ENCODE measurements at regions not wholly inside any gene's neighbourhood (a gene's known extent, or its start where the extent isn't known, plus 50 kb on each side); places are given as distances from the start of the nearest gene placed in this dataset.
"Not testable (repeated sequence)": the region's sequence is repeated elsewhere in the genome, so short reads cannot be mapped to it uniquely, and the experiment has no call there.

DNA sequence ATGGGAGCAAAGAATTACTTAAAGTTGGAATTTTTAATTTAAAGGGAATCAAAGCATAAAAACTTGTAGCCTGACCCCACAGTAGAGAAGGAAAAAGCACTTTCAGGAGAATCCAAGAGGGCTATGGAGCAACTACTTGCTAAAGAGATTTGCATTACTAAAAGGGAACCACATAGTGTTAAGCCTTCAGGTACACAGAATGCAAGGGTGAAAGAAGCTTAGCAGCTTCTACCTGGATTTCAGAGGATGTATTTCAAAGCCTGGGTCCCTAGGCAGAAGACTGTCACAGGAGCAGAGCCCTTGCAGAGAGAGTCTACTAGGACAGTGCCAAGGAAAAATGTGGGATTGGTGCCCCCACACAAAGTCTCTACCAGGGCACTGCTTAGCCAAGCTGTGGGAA, 575.0 kb downstream of the GBE1 start:
- no peak for DNase-seq (ENCODE audit: low spot score)

GRCh38 chr3:81182086-81182875, 579.2 kb downstream of the GBE1 start:
- DNase-seq (ENCODE audit: low spot score) = not testable (repeated sequence)

DNA sequence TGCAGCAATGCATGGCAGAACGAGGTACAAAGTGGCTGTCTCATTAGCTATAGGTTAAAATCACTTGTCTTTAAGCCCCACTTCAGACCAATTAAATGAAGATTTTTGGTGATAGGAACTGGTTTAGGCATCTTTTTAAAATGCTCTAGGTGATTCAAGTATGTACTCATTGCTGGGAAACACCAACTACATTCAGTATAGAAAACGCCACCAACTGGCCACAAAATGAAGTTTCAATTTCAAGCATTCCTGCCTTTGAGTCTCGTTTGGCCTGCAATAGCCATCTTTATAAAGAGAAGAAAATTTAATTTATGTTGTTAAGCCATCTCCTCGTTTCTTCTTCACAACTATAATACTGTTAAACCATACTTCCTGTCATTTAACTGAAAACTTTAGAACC, 587.9 kb downstream of the GBE1 start:
- DNase-seq (ENCODE audit: low spot score) = no peak

- DNase-seq (ENCODE audit: low spot score) = no peak
Measured at GRCh38 chr3:81170298-81170697, 591.1 kb downstream of the GBE1 start.

DNA sequence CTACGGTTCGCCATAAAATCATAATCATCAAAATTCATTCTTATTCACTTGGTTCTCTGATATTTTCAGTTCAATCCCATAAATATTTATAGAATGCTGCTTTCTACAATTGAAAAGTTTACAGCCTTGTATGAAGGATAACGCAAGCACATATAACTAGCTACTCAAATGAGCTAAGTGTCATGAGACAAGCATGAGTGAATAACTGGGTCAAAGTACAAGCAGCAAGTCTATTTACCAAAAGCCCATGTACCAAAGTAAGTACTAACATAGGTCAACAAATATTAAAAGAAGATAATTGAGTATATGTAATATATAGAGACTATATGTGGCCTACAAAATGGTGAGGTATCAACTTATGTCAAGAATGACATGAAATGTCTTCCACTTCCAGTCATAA, 596.6 kb downstream of the GBE1 start:
- no peak for DNase-seq (ENCODE audit: low spot score)

- DNase-seq (ENCODE audit: low spot score) = no peak
Measured at GRCh38 chr3:81161851-81162250, 599.6 kb downstream of the GBE1 start.

DNA sequence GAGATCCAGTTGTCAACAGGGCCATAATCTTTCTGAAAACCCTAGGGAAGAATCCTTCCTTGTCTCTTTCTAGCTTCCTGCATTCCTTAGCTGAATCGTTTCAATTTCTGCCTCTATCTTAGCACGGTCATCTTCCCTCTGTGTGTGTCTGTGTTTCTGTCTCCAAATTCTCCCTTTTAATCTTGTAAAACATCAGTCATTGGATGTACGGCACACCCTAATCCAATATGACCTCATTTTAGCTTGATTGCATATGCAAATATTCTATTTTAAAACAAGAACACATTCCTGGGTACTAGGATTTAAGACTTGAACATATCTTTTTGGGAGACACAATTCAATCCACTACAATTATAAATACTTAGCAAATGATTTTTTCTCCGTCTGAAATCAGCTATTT, 600.3 kb downstream of the GBE1 start:
- DNase-seq (ENCODE audit: low spot score) = no peak

- no peak for DNase-seq (ENCODE audit: low spot score)
Measured at GRCh38 chr3:81154611-81155143, 606.8 kb downstream of the GBE1 start.

DNA sequence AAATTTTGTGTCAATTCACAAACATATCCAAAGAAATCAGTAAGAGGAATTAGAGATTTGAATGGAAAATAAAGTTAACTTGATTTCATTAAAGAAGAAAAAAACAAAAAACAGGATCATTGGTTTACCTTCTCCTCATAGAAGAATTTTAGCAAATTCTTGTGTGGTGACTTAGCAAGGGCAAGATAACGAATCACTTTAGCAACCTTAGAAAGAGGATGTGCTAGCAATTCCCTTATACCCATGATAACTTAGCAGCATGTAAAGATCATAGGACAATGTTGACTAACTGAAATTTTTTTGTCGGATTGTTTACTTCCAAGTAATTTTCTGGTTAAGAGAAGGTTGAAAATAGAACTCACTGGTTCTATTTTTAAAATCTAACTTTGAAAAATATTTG, 609.3 kb downstream of the GBE1 start:
- no peak for DNase-seq (ENCODE audit: low spot score)

DNA sequence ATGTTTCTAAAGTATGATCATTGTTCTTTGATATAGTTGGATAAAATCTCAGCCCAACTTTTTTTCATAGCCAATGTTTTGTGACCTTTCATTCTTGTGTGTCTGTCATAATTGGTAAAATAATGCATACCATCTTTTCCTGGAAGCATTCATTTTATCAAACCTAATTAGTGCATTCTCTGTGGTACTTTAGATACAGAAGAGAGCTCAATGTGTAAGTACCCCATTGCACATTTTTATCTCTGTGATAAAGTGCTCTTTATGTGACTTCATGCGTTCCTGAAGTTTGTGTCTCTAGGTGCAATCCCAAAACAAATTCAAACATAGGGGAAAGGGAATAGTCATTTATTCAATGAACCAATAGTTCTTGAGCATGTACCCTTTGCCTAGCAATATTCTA, 628.5 kb downstream of the GBE1 start:
- no peak for DNase-seq (ENCODE audit: low spot score)

DNA sequence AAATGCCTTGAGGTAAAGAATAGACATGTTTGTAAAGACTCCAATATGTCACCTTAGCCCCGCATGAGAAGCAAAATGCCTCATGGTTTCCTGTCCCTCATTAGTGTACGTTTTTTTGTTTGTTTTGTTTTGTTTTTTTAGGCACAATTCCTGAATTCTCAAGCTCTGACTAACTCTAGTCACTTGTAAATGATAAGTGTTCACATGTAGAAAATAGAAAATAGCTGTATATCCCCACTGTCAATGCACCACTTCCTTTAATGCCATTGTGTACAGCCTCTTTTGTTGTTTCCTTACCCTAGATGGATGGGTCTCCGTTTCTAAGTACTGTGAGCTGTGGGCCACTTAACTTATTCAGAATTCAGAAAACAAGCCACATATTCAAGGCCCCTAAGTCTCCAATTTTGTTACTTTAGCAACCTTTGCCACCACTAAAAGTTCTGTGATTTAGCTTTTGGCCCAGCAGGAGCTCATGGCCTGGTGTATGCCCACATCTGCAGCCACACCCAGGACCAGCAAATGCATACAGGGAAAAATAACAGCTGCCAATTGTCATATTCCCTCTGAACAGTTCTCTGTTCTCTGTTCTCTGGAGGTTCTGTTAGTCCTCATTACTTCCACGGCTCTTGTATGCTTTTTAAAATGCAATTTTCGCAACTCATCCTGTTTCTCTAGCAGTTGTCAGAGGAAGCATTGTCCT, 655.5 kb downstream of the GBE1 start:
- no peak for DNase-seq (ENCODE audit: low spot score)

- no peak for DNase-seq (ENCODE audit: low spot score)
Measured at GRCh38 chr3:81105206-81105605, 656.2 kb downstream of the GBE1 start.

DNA sequence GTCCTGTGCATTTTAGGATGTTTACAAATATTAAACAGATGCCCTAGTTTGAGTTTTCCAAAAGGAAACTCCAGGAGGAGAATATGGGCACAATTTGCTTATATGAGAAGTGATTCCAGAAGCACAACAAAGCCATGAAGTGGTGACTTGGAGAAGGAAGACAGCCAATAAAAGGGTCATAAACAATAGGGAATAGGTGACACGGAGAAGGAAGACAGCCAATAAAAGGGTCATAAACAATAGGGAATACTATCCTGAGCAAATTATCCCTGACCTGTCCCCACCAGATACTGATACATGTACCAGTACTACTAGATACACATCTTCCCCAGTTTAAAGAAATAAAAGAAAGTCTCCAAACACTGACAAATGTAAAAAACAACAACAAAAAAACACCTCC, 663.6 kb downstream of the GBE1 start:
- DNase-seq (ENCODE audit: low spot score) = no peak

GRCh38 chr3:81095956-81096355, 665.5 kb downstream of the GBE1 start:
- DNase-seq (ENCODE audit: low spot score) = no peak

DNA sequence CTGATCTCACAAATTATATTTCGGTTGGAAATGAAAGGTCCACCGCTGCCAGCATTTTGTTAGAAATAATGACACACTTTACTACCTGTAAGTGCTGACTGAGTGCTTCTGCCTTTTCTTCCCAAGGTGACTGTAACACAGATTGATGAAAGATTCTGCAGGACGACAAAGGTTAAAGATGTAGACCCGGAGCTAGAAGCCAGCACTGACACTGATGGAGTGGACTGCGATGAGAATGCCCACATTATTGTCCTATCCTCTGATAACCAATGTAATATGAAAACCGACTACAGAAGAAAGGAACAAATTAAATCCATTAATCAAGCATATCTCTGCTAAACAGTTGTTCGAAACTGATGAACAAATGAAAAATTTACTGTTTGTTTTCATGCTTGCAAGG, 666.5 kb downstream of the GBE1 start:
- DNase-seq (ENCODE audit: low spot score) = no peak

DNA sequence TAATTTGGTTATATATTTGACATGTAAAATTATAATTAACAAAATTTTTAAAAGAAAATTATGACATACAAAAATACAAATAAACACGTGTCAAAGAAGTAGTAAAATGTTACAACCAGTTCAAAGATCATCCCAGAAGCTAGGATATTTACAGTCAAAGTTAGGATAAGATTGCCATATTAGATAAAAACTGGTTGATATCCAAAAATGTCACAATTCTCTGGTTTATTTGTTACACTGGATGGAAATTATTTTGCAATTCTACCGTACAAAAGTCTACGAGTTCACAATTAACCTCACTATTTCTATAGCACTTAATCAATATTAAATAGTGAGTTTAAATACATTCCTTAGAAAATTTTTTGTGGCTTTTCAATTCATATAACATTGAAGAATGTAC, 673.8 kb downstream of the GBE1 start:
- no peak for DNase-seq (ENCODE audit: low spot score)

- no peak for DNase-seq (ENCODE audit: low spot score)
Measured at GRCh38 chr3:81086348-81086747, 675.1 kb downstream of the GBE1 start.

- no peak for DNase-seq (ENCODE audit: low spot score)
Measured at GRCh38 chr3:81080608-81081007, 680.8 kb downstream of the GBE1 start.

DNA sequence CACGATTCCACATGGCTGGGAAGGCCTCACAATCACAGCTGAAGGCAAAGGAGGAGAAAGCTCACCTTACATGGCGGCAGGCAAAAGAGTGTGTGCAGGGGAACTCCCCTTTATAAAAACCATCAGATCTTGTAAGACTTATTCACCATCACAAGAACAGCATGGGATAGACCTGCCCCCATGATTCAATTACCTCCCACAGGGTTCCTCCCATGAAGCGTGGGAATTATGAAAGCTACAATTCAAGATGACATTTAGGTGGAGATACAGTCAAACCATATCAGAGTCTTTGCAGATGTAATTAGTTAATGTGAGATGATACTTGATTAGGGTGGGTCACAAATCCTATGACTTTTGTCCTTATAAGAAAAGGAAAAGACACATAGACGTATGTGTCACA, 688.9 kb downstream of the GBE1 start:
- DNase-seq (ENCODE audit: low spot score) = no peak

- DNase-seq (ENCODE audit: low spot score) = no peak
Measured at GRCh38 chr3:81068546-81068945, 692.9 kb downstream of the GBE1 start.

DNA sequence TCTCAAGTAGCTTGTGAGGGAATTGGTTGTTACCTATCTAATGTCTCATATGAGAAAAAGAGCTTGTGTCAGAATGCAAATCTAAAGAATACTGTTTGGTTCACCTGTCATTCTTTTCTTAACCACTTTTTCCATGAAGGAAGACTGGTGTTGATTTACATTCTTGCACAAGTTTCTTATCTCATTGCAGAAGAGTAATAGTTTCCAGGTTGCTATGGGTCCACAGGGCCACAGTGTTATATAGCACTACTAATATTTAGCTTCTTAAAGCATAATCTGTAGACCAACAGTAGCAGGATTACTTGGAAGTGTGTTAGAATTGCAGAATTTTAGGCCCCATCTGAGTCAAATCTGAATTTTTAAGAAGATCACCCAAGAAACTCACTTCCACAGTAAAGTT, 697.5 kb downstream of the GBE1 start:
- no peak for DNase-seq (ENCODE audit: low spot score)

DNA sequence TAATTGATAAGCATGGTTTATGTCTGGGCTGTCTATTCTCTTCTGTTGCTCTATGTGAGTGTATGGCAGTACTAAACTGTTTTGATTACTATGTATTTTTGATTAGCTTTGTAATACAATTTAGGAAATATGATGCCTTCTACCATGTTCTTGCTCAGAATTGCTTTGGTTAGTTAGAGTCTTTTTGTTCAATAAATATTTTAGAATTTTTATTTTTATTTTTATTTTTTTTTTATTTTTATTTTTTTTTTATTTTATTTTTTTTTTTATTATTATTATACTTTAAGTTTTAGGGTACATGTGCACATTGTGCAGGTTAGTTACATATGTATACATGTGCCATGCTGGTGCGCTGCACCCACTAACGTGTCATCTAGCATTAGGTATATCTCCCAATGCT, 710.3 kb downstream of the GBE1 start:
- DNase-seq (ENCODE audit: low spot score) = not testable (repeated sequence)

- no peak for DNase-seq (ENCODE audit: low spot score)
Measured at GRCh38 chr3:81048058-81048665, 713.3 kb downstream of the GBE1 start.

Data from HT-29 (cell line).